Inferior parietal cortex (tissue), 1 donor: ENCODE measurements at regions not wholly inside any gene's neighbourhood (a gene's known extent, or its start where the extent isn't known, plus 50 kb on each side); places are given as distances from the start of the nearest gene placed in this dataset.

Source experiments
- DNase-seq: peaks from one replicate; pipeline ENCODE4 v3.0.0-alpha.2; 2016; ENCODE audit errors: extremely low spot score

DNA sequence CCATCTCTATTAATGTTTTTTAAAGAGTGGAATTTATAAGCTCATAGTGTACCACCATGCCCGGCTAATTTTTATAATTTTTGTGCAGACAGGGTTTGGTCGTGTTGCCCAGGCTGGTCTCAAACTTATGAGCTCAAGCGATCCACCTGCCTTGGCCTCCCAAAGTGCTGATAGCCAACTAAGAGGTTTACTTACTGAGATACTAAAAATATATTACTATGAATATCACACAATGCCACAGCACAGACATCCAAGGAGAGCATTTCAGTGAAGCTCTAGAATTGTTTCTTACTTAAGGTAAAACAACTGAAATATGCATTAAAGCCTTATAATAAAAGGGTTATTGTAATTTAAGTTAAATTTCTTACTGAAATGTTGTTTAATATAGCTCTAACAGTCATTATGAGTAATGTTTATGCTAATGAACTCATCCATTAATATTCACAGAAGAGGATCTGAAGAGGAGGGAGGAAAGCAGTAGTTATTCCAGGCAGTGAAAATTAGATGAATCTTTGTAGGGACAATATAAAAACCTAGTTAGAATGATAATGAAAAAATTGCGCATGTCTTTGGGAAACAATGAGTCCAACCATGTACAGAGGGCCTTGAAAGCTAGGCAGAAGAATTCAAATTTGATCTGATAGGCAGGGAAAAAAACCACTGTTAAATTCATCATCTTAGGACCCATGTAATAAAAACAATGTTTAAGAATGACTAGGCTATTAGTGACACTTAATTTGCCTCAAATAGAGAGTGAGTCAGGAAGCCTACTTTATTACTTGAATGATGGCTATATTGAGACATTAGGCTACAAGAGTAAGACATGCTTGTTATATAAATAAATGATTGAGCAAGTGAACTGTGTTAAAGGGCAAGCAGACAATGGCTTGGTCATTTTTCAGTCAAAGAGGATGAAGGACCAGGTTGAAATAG is 99.2 kb downstream of the SLC41A2 start:
- DNase-seq = no peak

DNA sequence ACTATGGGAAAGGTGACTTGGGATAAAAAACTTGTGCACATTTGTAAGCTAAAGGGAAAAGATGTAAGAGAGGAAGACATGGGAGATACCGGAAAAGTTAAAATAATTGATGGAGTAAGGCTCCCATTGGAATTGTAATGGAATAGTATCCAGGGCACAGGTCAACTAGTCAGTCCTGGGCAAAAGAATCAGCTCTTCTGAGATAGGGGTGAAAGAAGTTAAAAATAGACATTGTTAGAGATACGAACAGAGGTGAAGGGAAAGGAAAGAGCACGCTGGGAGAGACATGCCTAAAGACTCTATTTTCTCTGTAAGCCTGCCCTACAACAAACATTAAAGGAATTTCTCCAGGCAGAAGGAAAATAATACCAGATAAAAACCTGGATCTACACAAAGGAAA is 101.6 kb downstream of the SLC41A2 start:
- no peak for DNase-seq

DNA sequence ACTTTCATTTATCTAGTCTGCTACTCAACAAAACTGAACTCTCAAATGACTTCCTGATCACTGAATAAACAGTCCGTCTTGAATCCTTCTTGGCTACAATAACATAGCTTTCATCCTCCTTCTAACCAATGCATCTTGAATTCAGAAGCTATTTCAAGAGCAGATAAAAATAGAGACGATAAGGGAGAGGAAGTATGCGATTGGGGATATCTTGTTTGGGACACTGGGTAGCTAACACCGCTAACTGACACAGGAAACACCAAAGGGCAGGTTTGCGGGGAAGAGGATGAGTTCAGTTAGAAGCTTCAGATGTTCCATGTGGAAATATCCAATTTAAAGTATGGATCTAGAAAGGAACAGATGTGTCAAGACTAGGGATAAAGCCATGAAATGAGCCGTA is 102.5 kb downstream of the SLC41A2 start:
- DNase-seq = no peak

DNA sequence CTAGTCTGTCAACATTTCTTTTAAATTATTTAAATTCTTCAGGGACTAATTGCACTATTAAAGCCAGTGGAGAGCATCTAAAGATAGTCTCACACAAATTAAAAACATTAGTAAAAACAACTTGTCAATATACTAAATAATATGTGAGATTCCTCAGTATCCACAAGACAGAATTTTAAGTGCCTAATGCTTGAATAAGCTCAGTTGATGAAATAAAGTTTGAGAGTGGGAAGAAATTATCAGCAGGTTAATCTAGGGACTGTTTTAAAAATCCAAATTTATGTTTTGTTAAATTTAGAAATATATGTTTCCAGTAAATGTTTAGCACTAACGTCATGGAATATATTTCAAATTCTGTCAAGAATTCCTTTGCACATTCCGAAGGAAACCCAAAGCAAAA is 105.2 kb downstream of the SLC41A2 start:
- no peak for DNase-seq

- DNase-seq = no peak
These were observed 106.0 kb downstream of the SLC41A2 start for GRCh38 chr12:104852102-104852501.

GRCh38 chr12:104850781-104851180 is 107.3 kb downstream of the SLC41A2 start:
- no peak for DNase-seq

DNA sequence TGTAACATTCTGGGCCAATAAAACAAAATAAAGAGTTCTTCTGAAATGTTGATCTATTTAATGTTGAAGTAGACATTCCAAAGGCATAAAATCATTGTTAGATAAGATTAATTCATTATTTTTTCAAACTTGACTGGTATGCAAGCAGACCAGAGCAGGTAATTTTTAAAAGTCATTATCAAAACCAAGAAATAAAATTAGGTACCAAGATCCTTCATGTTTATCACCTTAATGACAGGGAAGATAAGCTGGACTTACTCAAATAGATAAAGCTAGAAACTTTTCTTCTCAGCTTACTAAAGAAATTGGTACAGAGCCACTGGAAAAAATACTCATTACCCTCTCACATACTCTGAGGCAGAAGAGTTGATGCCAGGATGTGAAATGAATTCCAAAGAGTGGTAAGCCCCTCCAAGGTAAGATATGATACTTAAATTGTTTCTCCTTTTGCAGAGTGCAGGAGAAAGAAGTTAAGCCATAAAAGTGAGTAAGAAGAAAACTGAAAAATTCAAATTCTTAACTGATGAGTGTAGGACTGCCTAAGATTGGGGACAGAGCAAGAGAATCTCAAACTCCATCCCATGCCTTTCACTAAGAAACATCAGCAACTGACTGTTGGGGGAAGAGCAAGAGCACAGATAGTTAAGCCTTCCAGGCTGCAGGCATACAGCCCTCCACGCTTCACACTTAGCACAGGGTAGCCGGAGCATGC is 111.9 kb downstream of the SLC41A2 start:
- no peak for DNase-seq

- DNase-seq = no peak
These were observed 114.0 kb downstream of the SLC41A2 start for GRCh38 chr12:104844123-104844522.

GRCh38 chr12:104840262-104840661 is 117.8 kb downstream of the SLC41A2 start:
- no peak for DNase-seq

GRCh38 chr12:104835317-104835716 is 122.8 kb downstream of the SLC41A2 start:
- no peak for DNase-seq

GRCh38 chr12:104834607-104835006 is 123.5 kb downstream of the SLC41A2 start:
- no peak for DNase-seq

DNA sequence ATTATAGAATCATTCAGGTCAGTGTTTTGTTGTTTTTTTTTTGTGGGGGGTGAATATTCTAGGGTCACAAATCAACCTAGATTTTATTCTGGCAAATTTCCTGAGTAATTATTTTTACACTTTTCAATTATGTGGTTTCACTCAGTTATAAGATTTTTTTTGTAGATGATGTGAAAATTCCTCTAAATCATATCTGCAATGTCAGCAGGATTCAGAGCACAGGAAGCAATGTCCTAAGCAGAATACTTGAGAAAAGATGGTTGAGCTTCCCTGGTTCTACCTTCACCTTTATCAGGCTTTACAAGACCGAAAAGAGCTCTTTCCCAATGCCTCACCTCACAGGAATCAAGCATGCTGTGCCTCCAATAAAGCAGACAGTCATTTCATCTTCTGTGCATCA is 124.3 kb downstream of the SLC41A2 start:
- no peak for DNase-seq

- no peak for DNase-seq
These were observed 130.1 kb downstream of the SLC41A2 start for GRCh38 chr12:104828015-104828414.

DNA sequence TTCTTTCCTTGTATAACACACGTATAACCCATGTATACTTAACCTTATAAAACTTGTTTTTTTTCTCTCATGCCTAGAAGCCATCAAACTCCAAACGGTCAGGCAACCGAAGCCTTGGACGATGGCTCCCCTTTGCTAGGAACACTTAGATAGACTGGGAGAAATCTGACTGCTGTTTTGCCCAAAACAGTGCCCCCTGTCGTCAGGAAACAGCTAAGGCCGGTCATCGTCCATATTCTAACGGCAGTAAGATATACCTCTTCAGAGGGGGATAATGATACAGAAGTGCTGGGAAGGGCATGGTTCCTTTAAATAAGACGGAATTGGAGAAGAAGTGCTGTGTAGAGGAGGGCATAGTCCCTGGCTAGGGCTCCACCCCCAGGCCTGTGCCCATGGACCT is 130.5 kb downstream of the SLC41A2 start:
- DNase-seq = no peak

DNA sequence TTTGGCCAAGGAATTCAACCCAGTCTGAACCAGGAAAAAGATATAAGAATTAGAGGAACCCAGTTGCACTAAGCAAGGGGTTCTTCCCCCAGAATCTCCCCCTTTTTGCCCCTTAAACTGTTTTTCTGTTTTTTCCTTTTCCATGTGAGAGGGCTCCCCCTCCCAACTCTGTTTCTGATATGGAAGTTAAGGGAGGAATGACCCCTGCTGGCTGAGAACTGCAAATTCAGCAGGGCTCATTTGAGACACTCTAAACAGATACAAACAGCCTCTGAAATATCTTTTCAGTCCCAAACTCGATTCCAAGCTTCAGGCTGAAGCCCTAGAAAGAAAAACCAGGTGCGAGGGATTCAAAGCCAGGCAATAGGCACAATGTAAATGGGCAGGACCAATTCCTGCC is 132.7 kb downstream of the SLC41A2 start:
- no peak for DNase-seq

DNA sequence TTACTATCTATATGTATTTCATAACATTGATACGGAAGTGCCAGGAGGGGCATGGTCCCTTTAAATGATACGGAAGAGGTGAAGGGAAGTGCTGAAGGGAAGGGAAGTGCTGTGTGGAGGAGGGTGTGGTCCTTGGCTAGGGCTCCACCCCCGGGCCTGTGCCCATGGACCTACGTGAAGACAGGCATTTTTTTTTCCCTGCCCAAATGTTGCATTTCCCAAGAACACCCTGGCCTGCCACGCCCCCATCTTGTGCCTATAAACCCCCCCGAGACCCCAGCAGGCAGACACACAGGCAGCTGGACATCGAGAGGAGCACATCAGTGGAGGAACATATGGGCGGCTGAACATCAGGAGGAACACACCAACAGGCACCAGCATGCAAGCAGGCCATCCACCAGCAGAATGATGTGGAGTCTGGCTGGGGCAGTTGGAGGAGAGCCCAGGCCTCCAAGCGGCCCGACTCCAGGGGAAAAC is 134.1 kb downstream of the SLC41A2 start:
- no peak for DNase-seq

GRCh38 chr12:104822941-104823340 is 135.1 kb downstream of the SLC41A2 start:
- DNase-seq = no peak

DNA sequence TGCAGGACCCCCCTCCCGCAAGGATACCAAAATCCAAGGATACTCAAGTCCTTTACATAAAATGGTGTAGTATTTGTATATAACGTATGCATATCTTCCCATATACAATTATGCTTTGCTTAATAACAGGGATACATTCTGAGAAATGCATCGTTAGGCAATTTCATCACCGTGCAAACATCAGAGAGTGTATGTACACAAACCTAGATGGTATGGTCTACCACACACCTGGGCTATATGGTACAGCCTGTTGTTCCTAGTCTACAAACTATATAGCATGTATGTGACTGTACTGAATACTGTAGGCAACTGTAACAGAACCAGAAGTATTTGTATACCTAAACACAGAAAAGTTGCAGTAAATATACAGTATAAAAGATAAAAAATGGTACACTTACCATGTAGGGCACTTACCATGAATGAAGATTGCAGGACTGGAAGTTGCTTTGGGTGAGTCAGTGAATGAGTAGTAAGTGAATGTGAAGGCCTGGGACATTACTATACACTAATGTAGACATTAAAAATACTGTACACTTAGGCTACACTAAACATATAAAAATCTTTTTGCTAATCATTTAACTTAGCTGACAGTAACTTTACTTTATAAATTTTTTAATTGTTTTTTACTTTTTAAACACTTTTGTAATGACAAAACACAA is 141.1 kb downstream of the SLC41A2 start:
- no peak for DNase-seq

GRCh38 chr12:104815935-104816334 is 142.2 kb downstream of the SLC41A2 start:
- DNase-seq = no peak

GRCh38 chr12:104814944-104815343 is 143.1 kb downstream of the SLC41A2 start:
- DNase-seq = no peak
